HG03521 (cell line): ENCODE measurements at regions not wholly inside any gene's neighbourhood (a gene's known extent, or its start where the extent isn't known, plus 50 kb on each side); places are given as distances from the start of the nearest gene placed in this dataset.
"Not testable (repeated sequence)": the region's sequence is repeated elsewhere in the genome, so short reads cannot be mapped to it uniquely, and the experiment has no call there.

Experiments used
- ATAC-seq: cut with Tn5 transposase; IDR thresholded peaks from one replicate; pipeline ENCODE4 v1.9.1; 2021; ENCODE audit warnings: mild to moderate bottlenecking, moderate library complexity; ENCODE audit not compliant: unreplicated experiment

DNA sequence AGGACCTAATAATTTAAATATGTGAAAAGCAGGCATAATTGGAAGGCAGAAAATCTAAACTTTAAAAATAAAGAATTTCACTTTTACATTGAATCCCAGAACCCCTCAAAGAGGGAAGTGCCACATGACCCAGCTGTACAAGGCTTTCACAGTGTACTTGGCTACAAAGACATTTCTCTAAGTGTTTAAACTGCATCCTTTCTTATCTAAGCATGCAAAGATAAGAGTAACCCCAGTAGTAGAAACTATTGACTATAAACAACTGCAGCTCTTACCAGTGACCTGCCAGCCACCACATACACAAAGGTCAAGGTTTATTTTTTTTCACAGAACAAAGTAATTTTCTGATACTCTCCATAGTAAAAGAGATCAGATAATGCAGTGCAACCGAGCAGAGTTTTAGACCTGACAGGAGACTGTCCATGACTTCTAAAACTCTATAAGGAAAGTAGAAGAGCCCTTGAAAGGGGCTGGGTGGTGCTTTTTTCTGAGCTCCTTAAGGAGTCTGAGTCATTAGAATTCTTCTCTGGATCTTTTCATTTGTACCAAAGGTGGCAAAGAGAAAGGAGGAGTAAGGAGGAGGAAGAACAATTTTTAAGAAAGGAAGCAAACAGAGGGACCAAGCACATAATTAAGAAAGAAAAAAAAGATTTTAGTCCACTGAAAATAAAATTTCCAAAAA lies 750.6 kb downstream of the PRIM2 start:
- ATAC-seq: not testable (repeated sequence)

GRCh38 chr6:58073263-58073662 lies 755.8 kb downstream of the PRIM2 start:
- no peak for ATAC-seq

GRCh38 chr6:58090067-58090466 lies 772.6 kb downstream of the PRIM2 start:
- ATAC-seq: not testable (repeated sequence)

- ATAC-seq: not testable (repeated sequence)
These were observed 779.8 kb downstream of the PRIM2 start for GRCh38 chr6:58097251-58097650.

GRCh38 chr6:58113960-58114359 lies 796.5 kb downstream of the PRIM2 start:
- ATAC-seq: no peak

DNA sequence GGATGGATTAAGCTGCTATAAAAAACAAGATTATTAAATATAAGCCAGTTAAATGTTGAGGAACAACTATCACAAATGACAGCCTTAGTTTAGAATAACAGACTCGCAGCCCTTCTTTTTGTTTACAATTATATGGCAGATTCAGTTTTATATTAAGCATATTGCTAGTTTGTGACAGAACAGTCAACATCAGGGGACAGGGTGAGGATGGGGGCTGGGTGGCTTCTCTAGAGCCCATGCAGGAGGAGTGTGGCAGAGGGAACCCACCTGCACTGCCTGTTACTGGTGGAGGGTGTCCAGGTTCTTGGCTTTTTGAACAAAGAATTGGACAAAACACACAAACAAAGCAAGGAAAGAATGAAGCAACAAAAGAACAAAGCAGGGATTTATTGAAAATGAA lies 799.7 kb downstream of the PRIM2 start:
- ATAC-seq: not testable (repeated sequence)

GRCh38 chr6:58121616-58122015 lies 804.2 kb downstream of the PRIM2 start:
- ATAC-seq: not testable (repeated sequence)

GRCh38 chr6:58123770-58124169 lies 806.3 kb downstream of the PRIM2 start:
- not testable (repeated sequence) for ATAC-seq

- ATAC-seq: not testable (repeated sequence)
These were observed 811.1 kb downstream of the PRIM2 start for GRCh38 chr6:58128549-58128948.

- not testable (repeated sequence) for ATAC-seq
These were observed 811.7 kb downstream of the PRIM2 start for GRCh38 chr6:58129098-58129497.

- ATAC-seq: not testable (repeated sequence)
These were observed 822.3 kb downstream of the PRIM2 start for GRCh38 chr6:58139746-58140145.

GRCh38 chr6:58171025-58171424 lies 853.6 kb downstream of the PRIM2 start:
- not testable (repeated sequence) for ATAC-seq

GRCh38 chr6:58181557-58182065 lies 864.2 kb downstream of the PRIM2 start:
- not testable (repeated sequence) for ATAC-seq

- ATAC-seq: not testable (repeated sequence)
These were observed 867.9 kb downstream of the PRIM2 start for GRCh38 chr6:58185300-58185699.

- ATAC-seq: not testable (repeated sequence)
These were observed 875.8 kb downstream of the PRIM2 start for GRCh38 chr6:58193209-58193608.

DNA sequence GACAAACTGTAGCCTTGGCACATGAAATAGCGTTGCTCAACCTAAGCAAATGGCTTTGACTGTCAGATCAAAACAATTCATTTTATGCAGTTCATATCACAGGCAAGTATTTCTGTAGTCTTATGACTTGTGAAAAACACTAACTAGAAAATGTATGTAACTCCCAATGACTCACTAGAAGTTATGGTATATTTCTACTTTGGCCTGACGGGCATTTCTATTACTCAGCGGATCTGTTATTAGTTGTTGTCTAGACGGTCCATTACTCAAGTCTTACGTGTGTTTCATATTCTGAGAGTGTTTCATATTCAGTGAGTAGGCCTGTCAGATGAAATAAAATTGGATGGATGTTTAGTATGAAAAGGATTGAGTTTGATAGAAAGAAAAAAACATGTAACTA lies 880.9 kb downstream of the PRIM2 start:
- no peak for ATAC-seq

GRCh38 chr6:58237124-58237523 lies 919.7 kb downstream of the PRIM2 start:
- not testable (repeated sequence) for ATAC-seq

- ATAC-seq: not testable (repeated sequence)
These were observed 921.0 kb downstream of the PRIM2 start for GRCh38 chr6:58238421-58238820.

GRCh38 chr6:58257625-58258024 lies 940.2 kb downstream of the PRIM2 start:
- not testable (repeated sequence) for ATAC-seq

- no peak for ATAC-seq
These were observed 972.7 kb downstream of the PRIM2 start for GRCh38 chr6:58290177-58290576.

DNA sequence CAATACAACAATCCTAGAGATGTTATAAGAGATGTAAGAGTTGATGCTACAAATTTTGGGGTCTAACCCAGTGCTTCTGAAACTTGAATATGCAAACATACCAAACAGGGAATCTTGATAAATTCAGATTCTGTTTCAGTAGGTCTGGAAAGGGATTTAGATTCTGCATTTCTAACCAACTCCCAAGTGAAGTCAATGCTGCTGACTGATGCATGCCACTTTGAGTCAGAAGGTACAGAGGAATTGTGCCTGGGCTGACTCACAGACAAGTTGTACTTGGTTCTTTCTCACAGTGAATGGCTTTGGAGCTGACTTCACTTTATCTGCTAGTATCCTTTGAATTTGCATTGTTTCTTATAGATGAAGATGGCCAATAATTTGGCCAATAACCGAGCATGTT lies 973.9 kb downstream of the PRIM2 start:
- ATAC-seq: not testable (repeated sequence)

GRCh38 chr6:58307901-58308300 lies 990.5 kb downstream of the PRIM2 start:
- ATAC-seq: not testable (repeated sequence)

DNA sequence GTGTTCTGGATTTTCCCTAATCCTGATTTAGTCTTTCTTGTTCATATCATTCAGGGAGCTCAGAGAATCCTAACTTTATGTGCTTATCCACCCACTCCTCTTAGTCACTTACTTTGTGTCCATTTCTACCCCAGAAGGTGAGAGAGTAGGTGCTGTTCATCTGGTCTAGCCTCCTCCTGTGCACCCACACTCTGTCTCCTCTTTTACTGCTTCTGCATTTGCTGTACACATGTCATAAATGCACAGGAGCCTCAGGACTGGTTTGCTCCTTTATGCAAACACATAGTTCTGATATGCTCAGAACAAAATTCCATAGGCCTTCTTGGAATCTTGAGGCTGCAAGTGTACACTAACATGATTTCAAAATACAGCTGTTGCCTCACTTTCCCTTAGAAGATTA lies 1014.7 kb downstream of the PRIM2 start:
- ATAC-seq: not testable (repeated sequence)
